ENCODE measurements at regions not wholly inside any gene's neighbourhood (a gene's known extent, or its start where the extent isn't known, plus 50 kb on each side); places are given as distances from the start of the nearest gene placed in this dataset.

DNA sequence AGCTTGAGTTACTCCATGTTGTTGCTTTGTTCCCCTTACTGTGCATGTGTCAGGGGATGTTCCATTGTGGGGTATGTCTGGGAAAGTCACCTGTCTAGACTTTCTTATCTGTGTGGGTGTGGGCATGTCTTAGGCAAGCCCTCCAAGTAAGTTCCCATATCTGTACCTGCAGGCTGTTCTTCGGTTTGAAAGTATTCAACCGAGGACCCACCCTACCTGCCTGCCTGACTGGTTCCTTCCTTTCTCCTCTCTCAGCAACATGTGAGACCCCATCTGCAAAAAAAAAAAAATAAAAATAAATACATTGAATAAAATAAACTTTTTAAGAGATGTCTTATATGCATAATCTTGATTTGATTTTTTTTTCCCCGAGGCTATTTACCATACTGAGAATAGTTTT, 622.7 kb downstream of the TDRD15 start:
- TF ChIP-seq, protein P1, sequence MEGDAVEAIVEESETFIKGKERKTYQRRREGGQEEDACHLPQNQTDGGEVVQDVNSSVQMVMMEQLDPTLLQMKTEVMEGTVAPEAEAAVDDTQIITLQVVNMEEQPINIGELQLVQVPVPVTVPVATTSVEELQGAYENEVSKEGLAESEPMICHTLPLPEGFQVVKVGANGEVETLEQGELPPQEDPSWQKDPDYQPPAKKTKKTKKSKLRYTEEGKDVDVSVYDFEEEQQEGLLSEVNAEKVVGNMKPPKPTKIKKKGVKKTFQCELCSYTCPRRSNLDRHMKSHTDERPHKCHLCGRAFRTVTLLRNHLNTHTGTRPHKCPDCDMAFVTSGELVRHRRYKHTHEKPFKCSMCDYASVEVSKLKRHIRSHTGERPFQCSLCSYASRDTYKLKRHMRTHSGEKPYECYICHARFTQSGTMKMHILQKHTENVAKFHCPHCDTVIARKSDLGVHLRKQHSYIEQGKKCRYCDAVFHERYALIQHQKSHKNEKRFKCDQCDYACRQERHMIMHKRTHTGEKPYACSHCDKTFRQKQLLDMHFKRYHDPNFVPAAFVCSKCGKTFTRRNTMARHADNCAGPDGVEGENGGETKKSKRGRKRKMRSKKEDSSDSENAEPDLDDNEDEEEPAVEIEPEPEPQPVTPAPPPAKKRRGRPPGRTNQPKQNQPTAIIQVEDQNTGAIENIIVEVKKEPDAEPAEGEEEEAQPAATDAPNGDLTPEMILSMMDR (IDR thresholded peaks at IDR 0.05): no peak
- Histone ChIP-seq H3K27ac (no peak overlapping the region), H3K79me2 (no peaks in the 10 kb centered on the region)

DNA sequence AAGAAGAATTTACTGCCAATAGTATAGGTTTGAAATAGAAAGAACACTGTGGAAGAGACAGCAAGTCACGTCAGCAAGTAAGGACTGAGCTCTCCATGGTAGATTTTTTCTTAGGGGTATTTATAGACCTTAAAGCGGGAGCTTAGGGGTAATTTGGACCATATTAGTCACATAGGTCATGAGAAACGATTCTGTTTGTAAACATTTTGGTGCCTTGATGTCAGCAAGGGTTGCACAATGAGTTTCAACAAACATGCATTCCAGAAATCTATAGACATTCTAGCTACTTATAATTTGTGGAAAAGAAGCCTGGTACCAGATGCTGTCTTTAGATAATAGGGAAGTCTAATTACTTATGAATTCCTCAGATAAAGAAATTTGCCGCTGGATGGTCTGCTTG, 624.7 kb downstream of the TDRD15 start:
- no peak overlapping the region for H2AFZ ChIP-seq
- H3K4me3 ChIP-seq (ENCODE audit: low read depth, low read length): no peak overlapping the region
- no peaks in the 10 kb centered on the region for H3K36me3 ChIP-seq (ENCODE audit: control insufficient read depth, insufficient read depth, low read length)
- no peak overlapping the region for H3K27ac ChIP-seq
- H3K27me3 ChIP-seq (ENCODE audit: control insufficient read depth, insufficient read depth, low read length): no peaks in the 10 kb centered on the region
- TF ChIP-seq, protein P1 (IDR thresholded peaks at IDR 0.05): no peak
- no peaks in the 10 kb centered on the region for H3K4me1 ChIP-seq
- H3K79me2 ChIP-seq: no peaks in the 10 kb centered on the region
- no peak overlapping the region for H3K9ac ChIP-seq
- no peak overlapping the region for H3K4me2 ChIP-seq (ENCODE audit: low read length)
- no peaks in the 10 kb centered on the region for H3K9me3 ChIP-seq (ENCODE audit: control insufficient read depth, low read length)

More for the DNA sequence above, 622.7 kb downstream of the TDRD15 start:
- no peaks in the 10 kb centered on the region for H3K4me1 ChIP-seq
- no peak overlapping the region for H2AFZ ChIP-seq
- no peak overlapping the region for H3K4me3 ChIP-seq (ENCODE audit: low read depth, low read length)
- no peaks in the 10 kb centered on the region for H3K9me3 ChIP-seq (ENCODE audit: control insufficient read depth, low read length)
- no peaks in the 10 kb centered on the region for H3K27me3 ChIP-seq (ENCODE audit: control insufficient read depth, insufficient read depth, low read length)
- no peak overlapping the region for H3K4me2 ChIP-seq (ENCODE audit: low read length)
- H3K36me3 ChIP-seq (ENCODE audit: control insufficient read depth, insufficient read depth, low read length): no peaks in the 10 kb centered on the region
- no peak overlapping the region for H3K9ac ChIP-seq

DNA sequence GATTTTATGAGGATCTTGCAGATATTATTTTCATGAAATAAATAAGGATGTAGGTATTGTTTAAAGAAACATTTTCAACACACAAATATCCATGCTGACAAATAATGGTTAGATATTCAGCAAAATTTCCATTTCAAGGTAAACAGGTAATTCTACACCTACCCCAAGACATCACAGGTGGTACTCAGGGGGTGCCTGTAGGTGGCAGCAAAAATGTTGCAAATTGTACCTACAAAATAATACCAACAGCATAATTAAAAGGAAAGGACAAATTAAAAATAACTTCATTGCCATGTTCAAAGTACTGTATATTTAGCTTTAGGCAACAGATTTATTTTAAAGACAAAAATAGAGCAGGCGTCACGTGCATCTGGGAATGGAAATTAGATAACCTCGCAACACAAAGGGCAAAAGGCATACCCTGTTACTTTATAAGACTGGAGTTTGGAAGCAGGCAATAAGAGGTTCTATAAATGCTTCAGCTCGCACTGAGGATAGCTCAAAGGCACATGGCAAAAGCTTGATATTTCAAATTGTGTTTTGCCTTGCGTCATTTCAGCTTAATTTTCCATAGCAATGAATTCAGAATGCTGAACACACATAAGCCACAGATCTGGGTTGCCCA, 630.5 kb downstream of the TDRD15 start:
- Histone ChIP-seq H3K4me3 (ENCODE audit: low read depth, low read length) (no peak overlapping the region), H2AFZ (no peak overlapping the region), H3K4me2 (ENCODE audit: low read length) (no peak overlapping the region), H3K36me3 (ENCODE audit: control insufficient read depth, insufficient read depth, low read length) (no peaks in the 10 kb centered on the region), H3K79me2 (no peaks in the 10 kb centered on the region), H3K9me3 (ENCODE audit: control insufficient read depth, low read length) (no peaks in the 10 kb centered on the region), H3K27me3 (ENCODE audit: control insufficient read depth, insufficient read depth, low read length) (no peaks in the 10 kb centered on the region), H3K4me1 (no peaks in the 10 kb centered on the region), H3K27ac (no peak overlapping the region), H3K9ac (no peak overlapping the region)
- TF ChIP-seq, protein P1 (IDR thresholded peaks at IDR 0.05): no peak

DNA sequence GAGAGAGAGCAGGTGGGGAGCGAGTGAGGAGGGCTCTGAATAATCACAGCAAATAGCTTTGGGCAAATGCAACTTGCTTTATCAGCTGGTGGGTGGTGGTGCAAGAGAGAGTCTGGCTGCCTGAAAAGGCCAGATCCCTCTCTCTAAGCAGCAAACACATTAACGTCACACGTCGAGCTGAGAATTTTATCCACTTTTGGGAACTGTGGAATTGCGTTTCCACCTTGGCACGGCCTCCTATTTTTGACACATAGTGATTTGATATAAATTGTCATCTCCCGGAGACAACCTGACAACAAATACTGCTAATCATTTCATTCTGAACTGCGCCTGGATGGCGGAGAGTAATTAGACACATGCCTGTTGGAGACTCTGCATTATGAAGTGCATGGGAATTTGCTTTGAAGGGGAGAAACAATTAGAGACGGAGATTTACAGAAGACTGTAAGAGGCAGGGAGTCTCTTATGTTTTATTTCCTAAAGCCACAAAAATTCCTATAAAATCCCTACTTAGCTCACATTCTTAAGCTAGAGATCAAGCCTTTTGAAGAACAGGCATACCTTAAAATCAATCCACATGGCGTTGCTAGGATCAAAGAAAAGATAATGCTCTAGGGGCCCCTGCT, 634.1 kb downstream of the TDRD15 start:
- no peak overlapping the region for H2AFZ ChIP-seq
- H3K27me3 ChIP-seq (ENCODE audit: control insufficient read depth, insufficient read depth, low read length): no peaks in the 10 kb centered on the region
- no peak overlapping the region for H3K4me3 ChIP-seq (ENCODE audit: low read depth, low read length)
- no peak overlapping the region for H3K27ac ChIP-seq
- no peaks in the 10 kb centered on the region for H3K79me2 ChIP-seq
- H3K4me1 ChIP-seq: no peaks in the 10 kb centered on the region
- TF ChIP-seq, protein P1 (IDR thresholded peaks at IDR 0.05): no peak
- no peaks in the 10 kb centered on the region for H3K36me3 ChIP-seq (ENCODE audit: control insufficient read depth, insufficient read depth, low read length)
- H3K9me3 ChIP-seq (ENCODE audit: control insufficient read depth, low read length): no peaks in the 10 kb centered on the region
- no peak overlapping the region for H3K9ac ChIP-seq
- no peak overlapping the region for H3K4me2 ChIP-seq (ENCODE audit: low read length)

DNA sequence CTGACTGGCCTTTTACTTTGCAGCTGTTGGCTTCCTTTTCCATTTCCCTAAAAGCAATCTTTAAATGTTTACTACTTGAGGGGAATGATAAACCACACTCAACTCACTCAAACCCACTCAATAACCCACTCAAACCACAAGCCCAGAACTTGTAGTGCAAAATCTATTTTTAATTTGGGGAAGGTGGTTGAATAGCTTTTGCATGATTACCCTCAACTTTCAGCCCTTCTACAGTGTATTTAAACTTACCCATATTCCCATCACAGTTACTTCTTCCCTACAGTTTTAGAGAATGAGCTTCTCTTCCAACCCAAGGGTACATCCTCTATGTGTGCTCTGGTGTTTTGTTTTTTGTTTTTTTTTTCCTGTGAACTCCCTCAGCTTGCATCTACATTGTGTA, 636.1 kb downstream of the TDRD15 start:
- TF ChIP-seq, protein P1 (IDR thresholded peaks at IDR 0.05): no peak
- no peak overlapping the region for H3K4me3 ChIP-seq (ENCODE audit: low read depth, low read length)
- no peaks in the 10 kb centered on the region for H3K4me1 ChIP-seq
- no peaks in the 10 kb centered on the region for H3K9me3 ChIP-seq (ENCODE audit: control insufficient read depth, low read length)
- no peaks in the 10 kb centered on the region for H3K79me2 ChIP-seq
- no peak overlapping the region for H2AFZ ChIP-seq
- no peak overlapping the region for H3K27ac ChIP-seq
- no peak overlapping the region for H3K4me2 ChIP-seq (ENCODE audit: low read length)
- no peaks in the 10 kb centered on the region for H3K27me3 ChIP-seq (ENCODE audit: control insufficient read depth, insufficient read depth, low read length)
- no peak overlapping the region for H3K9ac ChIP-seq
- no peaks in the 10 kb centered on the region for H3K36me3 ChIP-seq (ENCODE audit: control insufficient read depth, insufficient read depth, low read length)

Measured in parathyroid adenoma (tissue), 2 donors.